Caco-2 (cell line): ENCODE measurements at regions not wholly inside any gene's neighbourhood (a gene's known extent, or its start where the extent isn't known, plus 50 kb on each side); places are given as distances from the start of the nearest gene placed in this dataset.

Source experiments
- BruUV-seq: library from RNA; stranded (reverse); fragments of 400-500 nt; replicated peaks from 2 replicates; lab custom pipeline; 2021; lab: Mats Ljungman, UMichigan
- CTCF ChIA-PET: fragments of 300-600 bp; sonication (Branson Sonifier 250); formaldehyde crosslinking; loops from one replicate; lab custom pipeline; 2022; ENCODE audit warnings: antibody characterized with exemption; lab: Charles Lee
- POLR2A ChIA-PET: fragments of 300-600 bp; sonication (Branson Sonifier 250); formaldehyde crosslinking; loops from one replicate; lab custom pipeline; 2022; ENCODE audit warnings: antibody characterized with exemption; lab: Charles Lee
- DNase-seq, 2 experiments: peaks; one replicate each; pipeline versions ENCODE4 v3.0.0 to v3.0.0-alpha.2; 2020 to 2022
- H3K27me3 ChIP-seq: replicated peaks from 2 replicates; pipeline ENCODE4 v1.6.0; 2011; ENCODE audit warnings: low read length; ENCODE audit not compliant: control insufficient read depth, insufficient read depth
- H3K36me3 ChIP-seq: 2 replicates; pipeline ENCODE4 v1.5.1; 2011; ENCODE audit warnings: low read length; ENCODE audit not compliant: control insufficient read depth, insufficient read depth
- H3K4me1 ChIP-seq: fragments of 250-450 bp; sonication (Bioruptor Pico); 2 replicates; pipeline ENCODE4 v1.5.1; 2020; ENCODE audit warnings: mild to moderate bottlenecking
- H3K4me3 ChIP-seq: 2 replicates; pipeline ENCODE4 v1.5.1; 2011; ENCODE audit warnings: low read depth, mild to moderate bottlenecking, control low read depth, low read length
- H3K9me3 ChIP-seq: fragments of 250-450 bp; sonication (Bioruptor Pico); 2 replicates; pipeline ENCODE4 v1.5.1; 2020; ENCODE audit warnings: mild to moderate bottlenecking, moderate library complexity
- H3K27ac Mint-ChIP-seq: one replicate; pipeline ENCODE4 v1.8.0; 2022; ENCODE audit warnings: mixed read lengths; ENCODE audit not compliant: unreplicated experiment
- H3K27me3 Mint-ChIP-seq: one replicate; pipeline ENCODE4 v1.8.0; 2022; ENCODE audit warnings: mixed read lengths; ENCODE audit not compliant: insufficient read depth, unreplicated experiment
- H3K36me3 Mint-ChIP-seq: one replicate; pipeline ENCODE4 v1.8.0; 2022; ENCODE audit warnings: mild to moderate bottlenecking, mixed read lengths; ENCODE audit not compliant: insufficient read depth, unreplicated experiment
- H3K4me1 Mint-ChIP-seq: one replicate; pipeline ENCODE4 v1.8.0; 2022; ENCODE audit warnings: low read depth, mixed read lengths; ENCODE audit not compliant: unreplicated experiment
- H3K4me3 Mint-ChIP-seq: one replicate; pipeline ENCODE4 v1.8.0; 2022; ENCODE audit warnings: mild to moderate bottlenecking, moderate library complexity, mixed read lengths; ENCODE audit not compliant: unreplicated experiment
- H3K9me3 Mint-ChIP-seq: one replicate; pipeline ENCODE4 v1.8.0; 2022; ENCODE audit warnings: mixed read lengths; ENCODE audit not compliant: unreplicated experiment
- intact Hi-C: fragments of 100-400 bp; cut with micrococcal nuclease; formaldehyde crosslinking; loops from one replicate; pipeline ENCODE4 v1.10.0; 2022; ENCODE audit not compliant: unreplicated experiment
- TF ChIP-seq, protein P1 (sequence below), 2 experiments: fragments of 200-600 bp in 1 of 2; IDR thresholded peaks; 1 replicate in 1 of 2; 2 replicates in 1 of 2; pipeline versions ENCODE4 v1.5.1 to v1.8.0; 2011 to 2022; ENCODE audit warnings: antibody characterized with exemption in 1 of 2, control low read depth in 1 of 2, inconsistent platforms in 1 of 2, low read depth in 1 of 2, low read length in 1 of 2, mild to moderate bottlenecking in 1 of 2, moderate library complexity in 1 of 2; ENCODE audit not compliant: insufficient read depth in 1 of 2, severe bottlenecking in 1 of 2, unreplicated experiment in 1 of 2

DNA sequence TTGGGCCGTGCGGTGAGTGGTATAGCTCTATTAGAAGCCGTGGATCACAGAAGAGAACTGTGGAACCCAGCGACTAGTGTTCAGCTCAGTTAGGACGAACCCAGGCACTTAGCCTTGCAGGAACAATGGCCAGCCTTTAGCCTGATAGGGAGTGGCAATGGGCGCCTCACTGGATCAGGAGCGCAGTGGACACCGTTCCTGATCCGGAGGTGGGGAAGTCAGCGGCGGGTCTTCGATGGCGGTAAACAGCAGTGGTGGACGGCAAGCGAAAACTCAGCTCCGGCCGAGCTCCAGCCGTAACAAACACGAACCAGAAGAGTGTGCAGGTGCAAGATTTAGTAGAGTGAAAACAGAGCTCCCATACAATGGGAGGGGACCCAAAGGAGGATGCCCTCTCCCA is 340.0 kb downstream of the TLE4 start:
- H3K27me3 Mint-ChIP-seq, result no peaks in the 10 kb centered on the region
- no peak for DNase-seq
- no peaks in the 10 kb centered on the region for H3K9me3 Mint-ChIP-seq
- no peak overlapping the region for H3K4me3 Mint-ChIP-seq
- no peak overlapping the region for H3K27ac Mint-ChIP-seq
- no peaks in the 10 kb centered on the region for H3K36me3 Mint-ChIP-seq
- no TSS peak for BruUV-seq
- no peaks in the 10 kb centered on the region for H3K4me1 Mint-ChIP-seq
- intact Hi-C loops, result no loop called here
- H3K4me1 ChIP-seq, result no peaks in the 10 kb centered on the region
- no peaks in the 10 kb centered on the region for H3K9me3 ChIP-seq
- no peak overlapping the region for H3K4me3 ChIP-seq
- H3K36me3 ChIP-seq, result no peaks in the 10 kb centered on the region
- no peaks in the 10 kb centered on the region for H3K27me3 ChIP-seq
- ChIA-PET POLR2A (no interaction called here), CTCF (no interaction called here)
- TF ChIP-seq, protein P1, sequence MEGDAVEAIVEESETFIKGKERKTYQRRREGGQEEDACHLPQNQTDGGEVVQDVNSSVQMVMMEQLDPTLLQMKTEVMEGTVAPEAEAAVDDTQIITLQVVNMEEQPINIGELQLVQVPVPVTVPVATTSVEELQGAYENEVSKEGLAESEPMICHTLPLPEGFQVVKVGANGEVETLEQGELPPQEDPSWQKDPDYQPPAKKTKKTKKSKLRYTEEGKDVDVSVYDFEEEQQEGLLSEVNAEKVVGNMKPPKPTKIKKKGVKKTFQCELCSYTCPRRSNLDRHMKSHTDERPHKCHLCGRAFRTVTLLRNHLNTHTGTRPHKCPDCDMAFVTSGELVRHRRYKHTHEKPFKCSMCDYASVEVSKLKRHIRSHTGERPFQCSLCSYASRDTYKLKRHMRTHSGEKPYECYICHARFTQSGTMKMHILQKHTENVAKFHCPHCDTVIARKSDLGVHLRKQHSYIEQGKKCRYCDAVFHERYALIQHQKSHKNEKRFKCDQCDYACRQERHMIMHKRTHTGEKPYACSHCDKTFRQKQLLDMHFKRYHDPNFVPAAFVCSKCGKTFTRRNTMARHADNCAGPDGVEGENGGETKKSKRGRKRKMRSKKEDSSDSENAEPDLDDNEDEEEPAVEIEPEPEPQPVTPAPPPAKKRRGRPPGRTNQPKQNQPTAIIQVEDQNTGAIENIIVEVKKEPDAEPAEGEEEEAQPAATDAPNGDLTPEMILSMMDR (IDR thresholded peaks at IDR 0.05; ENCODE audit: insufficient read depth in 1 of 2, low read depth in 1 of 2, low read length in 1 of 2, severe bottlenecking in 1 of 2, unreplicated experiment in 1 of 2), result no peak

DNA sequence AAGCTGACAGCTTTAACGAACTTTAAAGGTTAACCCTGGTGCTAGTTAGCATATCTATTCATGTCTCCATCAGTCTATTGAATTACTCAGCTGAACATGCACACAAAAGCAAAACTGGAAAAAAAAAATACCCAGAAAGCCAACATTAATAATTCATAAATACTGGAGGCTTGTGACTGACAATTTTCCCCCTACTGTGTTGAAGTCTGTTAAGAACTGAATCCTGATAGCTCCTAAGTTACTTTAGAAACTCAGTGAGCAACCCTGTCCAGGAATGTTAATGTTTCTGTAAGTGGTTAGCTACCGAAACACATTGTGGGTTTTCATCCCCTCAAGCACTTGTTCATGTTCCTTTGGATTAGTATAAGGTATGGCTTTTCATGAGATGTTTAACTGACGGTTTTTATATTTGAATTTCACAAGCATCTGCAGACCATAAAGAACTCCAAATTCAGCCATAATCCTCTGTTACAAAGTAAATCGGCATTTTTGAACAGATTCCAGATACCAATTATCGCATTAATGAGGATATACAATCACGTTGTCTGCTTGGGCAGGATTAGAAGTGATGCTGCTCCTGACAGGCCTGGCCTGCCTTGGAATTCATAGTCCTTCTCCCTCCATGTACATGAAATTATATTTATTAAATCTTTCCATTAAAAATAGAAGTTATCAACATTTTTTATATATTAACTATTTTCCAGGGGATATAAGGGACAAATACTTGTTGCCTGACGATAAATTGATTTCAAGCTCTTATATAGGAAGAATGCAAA is 331.2 kb downstream of the TLE4 start:
- intact Hi-C loops, result no loop called here
- no peaks in the 10 kb centered on the region for H3K27me3 Mint-ChIP-seq
- TF ChIP-seq, protein P1 (IDR thresholded peaks at IDR 0.05; ENCODE audit: insufficient read depth in 1 of 2, low read depth in 1 of 2, low read length in 1 of 2, severe bottlenecking in 1 of 2, unreplicated experiment in 1 of 2), result no peak
- no peaks in the 10 kb centered on the region for H3K36me3 Mint-ChIP-seq
- H3K4me3 ChIP-seq, result no peak overlapping the region
- CTCF ChIA-PET, result no interaction called here
- POLR2A ChIA-PET, result no interaction called here
- H3K36me3 ChIP-seq, result no peaks in the 10 kb centered on the region
- DNase-seq, result no peak
- H3K9me3 ChIP-seq, result no peaks in the 10 kb centered on the region
- no TSS peak for BruUV-seq
- H3K27me3 ChIP-seq, result no peaks in the 10 kb centered on the region
- H3K27ac Mint-ChIP-seq, result no peak overlapping the region
- H3K4me3 Mint-ChIP-seq, result no peak overlapping the region
- no peaks in the 10 kb centered on the region for H3K4me1 ChIP-seq
- H3K4me1 Mint-ChIP-seq, result no peaks in the 10 kb centered on the region
- H3K9me3 Mint-ChIP-seq, result no peaks in the 10 kb centered on the region

DNA sequence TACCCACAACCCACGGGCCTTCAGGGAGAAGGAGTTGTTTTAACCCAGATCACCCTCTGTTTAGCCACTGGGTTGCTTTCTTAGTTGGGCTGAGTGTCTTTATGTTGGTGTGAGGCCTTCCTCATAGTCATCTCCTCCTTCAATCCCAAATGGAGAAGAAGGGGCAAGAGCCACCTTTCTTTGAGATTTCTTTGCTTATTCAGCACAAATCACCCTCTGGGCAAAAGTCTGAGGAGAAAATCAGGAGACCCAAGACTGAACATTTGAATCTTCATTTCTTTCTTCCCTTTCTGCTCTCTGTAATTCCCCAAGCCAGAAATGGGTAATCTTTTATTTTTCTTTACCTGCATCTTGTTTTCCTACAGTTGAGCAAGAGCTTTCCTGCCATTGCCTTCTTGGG is 329.0 kb downstream of the TLE4 start:
- H3K27ac Mint-ChIP-seq, result no peak overlapping the region
- H3K9me3 Mint-ChIP-seq, result no peaks in the 10 kb centered on the region
- intact Hi-C loops, result no loop called here
- no peak overlapping the region for H3K4me3 Mint-ChIP-seq
- H3K36me3 Mint-ChIP-seq, result no peaks in the 10 kb centered on the region
- Histone ChIP-seq H3K4me1 (no peaks in the 10 kb centered on the region), H3K9me3 (no peaks in the 10 kb centered on the region), H3K36me3 (no peaks in the 10 kb centered on the region), H3K27me3 (no peaks in the 10 kb centered on the region), H3K4me3 (no peak overlapping the region)
- TF ChIP-seq, protein P1 (IDR thresholded peaks at IDR 0.05; ENCODE audit: insufficient read depth in 1 of 2, low read depth in 1 of 2, low read length in 1 of 2, severe bottlenecking in 1 of 2, unreplicated experiment in 1 of 2), result no peak
- BruUV-seq, result no TSS peak
- no peaks in the 10 kb centered on the region for H3K4me1 Mint-ChIP-seq
- POLR2A ChIA-PET, result no interaction called here
- CTCF ChIA-PET, result no interaction called here
- no peaks in the 10 kb centered on the region for H3K27me3 Mint-ChIP-seq
- no peak for DNase-seq
